GM21447 (cell line): ENCODE measurements at regions not wholly inside any gene's neighbourhood (a gene's known extent, or its start where the extent isn't known, plus 50 kb on each side); places are given as distances from the start of the nearest gene placed in this dataset.

ENCODE experiments used
- ATAC-seq: cut with Tn5 transposase; IDR thresholded peaks from one replicate; pipeline ENCODE4 v1.9.1; 2021; ENCODE audit not compliant: unreplicated experiment

- peak; percentile 61 for ATAC-seq
These were observed 251.2 kb upstream of the TPTE start for GRCh38 chr21:10270211-10270610.

- ATAC-seq: peak; percentile 39
These were observed 249.6 kb upstream of the TPTE start for GRCh38 chr21:10271666-10272207.

- peak; percentile 79 for ATAC-seq
These were observed 249.2 kb upstream of the TPTE start for GRCh38 chr21:10272216-10272615.

- ATAC-seq: no peak
These were observed 248.2 kb upstream of the TPTE start for GRCh38 chr21:10273196-10273595.

- peak; percentile 53 for ATAC-seq
These were observed 247.5 kb upstream of the TPTE start for GRCh38 chr21:10273794-10274338.
